Psoas muscle (tissue), 7 donors: ENCODE measurements at regions not wholly inside any gene's neighbourhood (a gene's known extent, or its start where the extent isn't known, plus 50 kb on each side); places are given as distances from the start of the nearest gene placed in this dataset.

Source experiments
- ATAC-seq, 4 donors: fragments of 200-7000 bp; cut with Tn5 transposase; one replicate each; pipeline ENCODE4 v1.9.1; 2020; ENCODE audit warnings: moderate library complexity in 3 of 4, mild to moderate bottlenecking in 2 of 4
- DNase-seq, 2 donors: peaks; one replicate each; pipeline ENCODE4 v3.0.0-alpha.2; 2020
- H3K27ac ChIP-seq: fragments of 200-600 bp; one replicate; pipeline ENCODE4 v1.8.0; 2022
- H3K27me3 ChIP-seq, 3 donors: fragments of 200-600 bp in 1 of 3; one replicate each; pipeline versions ENCODE4 v1.6.1 to v1.8.0; 2013 to 2022; ENCODE audit warnings: low read length in 2 of 3, mild to moderate bottlenecking in 2 of 3, moderate library complexity in 1 of 3; ENCODE audit not compliant: insufficient read depth in 3 of 3
- H3K36me3 ChIP-seq, 2 donors: fragments of 200-600 bp in 1 of 2; one replicate each; pipeline versions ENCODE4 v1.6.1 to v1.8.0; 2013 to 2022; ENCODE audit warnings: low read depth in 1 of 2, mild to moderate bottlenecking in 1 of 2, moderate library complexity in 1 of 2; ENCODE audit not compliant: insufficient read depth in 1 of 2
- H3K4me1 ChIP-seq: fragments of 200-600 bp; one replicate; pipeline ENCODE4 v1.8.0; 2022
- H3K4me3 ChIP-seq: fragments of 200-600 bp; one replicate; pipeline ENCODE4 v1.8.0; 2022; ENCODE audit warnings: mild to moderate bottlenecking
- H3K9me3 ChIP-seq: fragments of 200-600 bp; one replicate; pipeline ENCODE4 v1.8.0; 2022
- WGBS, 3 donors: extraction: QIAGEN DNeasy Blood & Tissue Kit; methylation state at CpG; one replicate each; pipeline versions ENCODE4 v1.1.6 to v1.1.7; 2013; 5-methylcytosine and 5-hydroxymethylcytosine counted together
- intact Hi-C, 2 donors: fragments of 100-400 bp; cut with DNase I; formaldehyde crosslinking; loops; one replicate each; pipeline versions ENCODE4 v1.11.0 to v1.14.2; 2022
- TF ChIP-seq, protein P1 (sequence below): fragments of 200-600 bp; IDR thresholded peaks from one replicate; pipeline ENCODE4 v1.8.0; 2022; ENCODE audit warnings: antibody characterized with exemption
- donor health status: healthy with polysubstance abuse.
- donor health status: DM: no; HTN: no; CAD: no; lungs with moderate emphysema.
- donor health status: Bipolar disorder and iron deficiency.
- donor health status: healthy.
- donor health status: DM: yes; HTN: yes; CAD: no.
- donor health status: DM: no; HTN: no; CAD: no.
- donor health status: DM: yes; HTN: yes; CAD: no.

DNA sequence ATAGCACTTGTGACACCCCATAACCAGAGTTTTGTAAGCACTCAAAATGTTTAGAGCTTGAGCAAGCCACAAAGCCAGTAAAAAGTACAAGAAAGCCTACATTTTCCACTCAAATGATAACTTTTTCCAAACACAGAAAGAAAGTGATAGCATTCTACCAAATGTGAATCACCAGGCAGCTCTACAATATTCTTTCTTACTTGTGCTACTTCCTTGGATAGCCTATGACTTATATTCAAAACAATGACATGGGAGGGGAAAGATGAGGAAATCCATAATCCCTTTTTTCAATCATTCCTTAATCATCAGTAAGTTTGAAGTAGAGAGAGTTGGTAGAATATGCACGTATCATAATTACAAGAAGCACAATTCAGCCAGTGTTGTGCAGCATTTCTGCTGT lies 650.8 kb upstream of the PCDH9 start:
- Histone ChIP-seq H3K27ac (no peak overlapping the region), H3K4me1 (no peaks in the 10 kb centered on the region), H3K27me3 (no peaks in the 10 kb centered on the region), H3K9me3 (no peaks in the 10 kb centered on the region), H3K4me3 (no peak overlapping the region), H3K36me3 (no peaks in the 10 kb centered on the region)
- intact Hi-C loops: no loop called here
- TF ChIP-seq, protein P1, sequence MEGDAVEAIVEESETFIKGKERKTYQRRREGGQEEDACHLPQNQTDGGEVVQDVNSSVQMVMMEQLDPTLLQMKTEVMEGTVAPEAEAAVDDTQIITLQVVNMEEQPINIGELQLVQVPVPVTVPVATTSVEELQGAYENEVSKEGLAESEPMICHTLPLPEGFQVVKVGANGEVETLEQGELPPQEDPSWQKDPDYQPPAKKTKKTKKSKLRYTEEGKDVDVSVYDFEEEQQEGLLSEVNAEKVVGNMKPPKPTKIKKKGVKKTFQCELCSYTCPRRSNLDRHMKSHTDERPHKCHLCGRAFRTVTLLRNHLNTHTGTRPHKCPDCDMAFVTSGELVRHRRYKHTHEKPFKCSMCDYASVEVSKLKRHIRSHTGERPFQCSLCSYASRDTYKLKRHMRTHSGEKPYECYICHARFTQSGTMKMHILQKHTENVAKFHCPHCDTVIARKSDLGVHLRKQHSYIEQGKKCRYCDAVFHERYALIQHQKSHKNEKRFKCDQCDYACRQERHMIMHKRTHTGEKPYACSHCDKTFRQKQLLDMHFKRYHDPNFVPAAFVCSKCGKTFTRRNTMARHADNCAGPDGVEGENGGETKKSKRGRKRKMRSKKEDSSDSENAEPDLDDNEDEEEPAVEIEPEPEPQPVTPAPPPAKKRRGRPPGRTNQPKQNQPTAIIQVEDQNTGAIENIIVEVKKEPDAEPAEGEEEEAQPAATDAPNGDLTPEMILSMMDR: no peak
- no peak for DNase-seq
- WGBS, 3 donors: 88 to 94% (median 90%) methylated on average over 1 of the region's 1 CpG
- no peak for ATAC-seq

DNA sequence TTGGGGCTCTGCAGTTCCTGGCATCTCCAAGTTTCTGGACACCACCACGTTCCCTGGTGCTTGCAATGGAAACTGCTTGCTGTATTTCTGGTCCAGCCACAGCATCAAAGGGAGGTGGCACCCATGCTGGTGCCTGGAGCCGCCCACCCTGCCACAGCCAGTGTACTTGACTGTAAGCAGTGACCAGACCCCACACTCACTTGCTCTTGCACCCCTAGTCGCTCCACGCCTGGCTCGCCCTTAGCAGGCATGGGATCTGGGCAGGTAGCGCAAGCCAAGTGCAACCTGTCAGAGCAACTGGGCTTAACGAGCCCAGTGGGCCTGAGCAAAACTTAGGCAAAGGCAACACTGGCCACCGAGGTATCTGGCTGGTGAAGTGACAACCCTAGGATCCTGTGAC lies 648.2 kb upstream of the PCDH9 start:
- 83 to 87% (median 85%) methylated on average over 8 of the region's 8 CpGs for WGBS, 3 donors
- no peaks in the 10 kb centered on the region for H3K9me3 ChIP-seq
- no peaks in the 10 kb centered on the region for H3K27me3 ChIP-seq
- H3K4me3 ChIP-seq: no peak overlapping the region
- ATAC-seq (no peak), DNase-seq (no peak)
- no peaks in the 10 kb centered on the region for H3K4me1 ChIP-seq
- TF ChIP-seq, protein P1: no peak
- H3K27ac ChIP-seq: no peak overlapping the region
- no peaks in the 10 kb centered on the region for H3K36me3 ChIP-seq
- intact Hi-C loops: no loop called here

DNA sequence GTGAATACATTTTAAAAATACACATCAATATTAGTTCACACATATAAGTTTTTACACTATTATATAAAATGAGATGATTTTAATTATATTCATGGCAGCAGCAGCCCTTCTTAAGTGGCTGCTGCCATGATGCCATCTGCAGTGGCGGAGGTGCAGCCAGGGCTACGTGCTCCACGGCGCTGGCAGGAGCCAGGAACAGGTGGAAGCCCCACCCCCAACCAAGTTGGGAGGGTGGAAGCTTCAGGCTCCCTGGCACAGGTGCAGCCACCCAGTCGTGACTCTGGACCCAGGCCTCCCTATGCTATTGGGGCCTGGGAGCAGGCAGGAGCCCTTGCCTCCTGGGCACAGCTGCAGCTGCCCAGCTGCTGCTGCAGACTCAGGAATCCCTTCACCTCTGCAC lies 646.9 kb upstream of the PCDH9 start:
- Histone ChIP-seq H3K4me1 (no peaks in the 10 kb centered on the region), H3K9me3 (no peaks in the 10 kb centered on the region), H3K27ac (no peak overlapping the region), H3K4me3 (no peak overlapping the region), H3K27me3 (no peaks in the 10 kb centered on the region), H3K36me3 (no peaks in the 10 kb centered on the region)
- intact Hi-C loops: no loop called here
- TF ChIP-seq, protein P1: no peak
- 72 to 86% (median 80%) methylated on average over 5 of the region's 5 CpGs for WGBS, 3 donors
- DNase-seq: no peak
- ATAC-seq: no peak

DNA sequence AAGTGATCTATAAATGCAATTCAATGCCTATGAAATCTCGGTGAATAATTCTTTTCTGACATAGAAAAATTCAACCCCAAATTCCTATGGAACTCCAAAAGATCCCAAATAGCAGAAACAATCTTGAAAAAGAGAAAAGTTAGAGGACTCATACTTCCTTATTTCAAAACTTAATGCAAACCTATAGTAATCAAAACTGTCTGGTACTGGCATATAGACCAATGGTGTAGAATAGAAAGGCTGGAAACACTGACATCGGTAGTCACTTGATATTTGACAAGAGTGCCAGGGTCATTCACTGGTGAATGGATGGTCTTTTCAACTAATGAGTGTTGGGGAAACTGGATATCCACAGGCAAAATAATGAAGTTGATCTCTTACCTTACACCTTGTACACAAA lies 637.1 kb upstream of the PCDH9 start:
- intact Hi-C loops: no loop called here
- 85 to 89% (median 86%) methylated on average over 2 of the region's 2 CpGs for WGBS, 3 donors
- TF ChIP-seq, protein P1: no peak
- H3K27ac ChIP-seq: no peak overlapping the region
- no peak overlapping the region for H3K4me3 ChIP-seq
- DNase-seq: no peak
- H3K27me3 ChIP-seq: no peaks in the 10 kb centered on the region
- H3K36me3 ChIP-seq: no peaks in the 10 kb centered on the region
- no peak for ATAC-seq
- H3K4me1 ChIP-seq: no peaks in the 10 kb centered on the region
- H3K9me3 ChIP-seq: no peaks in the 10 kb centered on the region

DNA sequence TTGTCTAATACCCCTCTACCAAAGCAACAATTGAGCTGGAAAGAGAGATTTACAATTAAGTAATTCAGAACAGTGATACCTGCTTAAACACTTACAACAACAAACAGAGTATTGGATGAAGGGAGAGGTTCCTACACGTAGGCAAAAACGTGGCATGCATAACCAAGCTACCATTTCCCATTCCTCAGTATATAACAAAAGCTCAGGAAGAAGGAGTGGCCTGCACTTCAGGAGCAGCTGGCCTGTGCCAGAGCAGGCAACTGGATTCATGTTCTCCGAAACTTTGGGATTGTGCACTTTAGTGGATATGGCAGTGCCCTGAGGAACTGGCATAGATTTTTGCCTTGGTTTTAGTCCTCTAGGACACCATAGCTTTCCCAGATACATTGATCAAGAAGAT lies 630.2 kb upstream of the PCDH9 start:
- Histone ChIP-seq H3K9me3 (no peaks in the 10 kb centered on the region), H3K36me3 (no peaks in the 10 kb centered on the region), H3K4me3 (no peak overlapping the region), H3K27ac (no peak overlapping the region), H3K27me3 (no peaks in the 10 kb centered on the region), H3K4me1 (no peaks in the 10 kb centered on the region)
- ATAC-seq: no peak
- intact Hi-C loops: no loop called here
- DNase-seq: no peak
- 40 to 51% (median 49%) methylated on average over 3 of the region's 3 CpGs for WGBS, 3 donors
- TF ChIP-seq, protein P1: no peak
